ENCODE measurements at regions not wholly inside any gene's neighbourhood (a gene's known extent, or its start where the extent isn't known, plus 50 kb on each side); places are given as distances from the start of the nearest gene placed in this dataset.

DNA sequence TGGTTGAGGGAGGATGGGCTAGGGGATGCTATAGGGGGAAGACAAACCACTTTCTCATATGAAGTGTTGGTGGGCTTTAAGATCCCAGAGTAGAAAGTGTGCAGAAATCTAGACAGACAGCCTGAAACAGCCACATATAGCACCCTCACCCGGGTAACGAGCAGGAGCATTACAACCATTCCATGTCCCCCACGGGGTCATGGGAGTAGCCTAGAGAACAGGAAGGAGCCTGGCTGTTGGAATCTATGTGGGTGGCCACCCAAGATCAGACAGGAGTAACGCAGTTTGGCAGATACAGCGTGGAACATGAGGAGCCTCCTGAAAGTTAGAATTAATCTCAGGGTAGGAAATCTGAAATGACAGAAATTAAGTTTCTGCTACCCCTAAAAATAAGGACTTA is 146.1 kb upstream of the RAI14 start:
- DNase-seq, result no peak

DNA sequence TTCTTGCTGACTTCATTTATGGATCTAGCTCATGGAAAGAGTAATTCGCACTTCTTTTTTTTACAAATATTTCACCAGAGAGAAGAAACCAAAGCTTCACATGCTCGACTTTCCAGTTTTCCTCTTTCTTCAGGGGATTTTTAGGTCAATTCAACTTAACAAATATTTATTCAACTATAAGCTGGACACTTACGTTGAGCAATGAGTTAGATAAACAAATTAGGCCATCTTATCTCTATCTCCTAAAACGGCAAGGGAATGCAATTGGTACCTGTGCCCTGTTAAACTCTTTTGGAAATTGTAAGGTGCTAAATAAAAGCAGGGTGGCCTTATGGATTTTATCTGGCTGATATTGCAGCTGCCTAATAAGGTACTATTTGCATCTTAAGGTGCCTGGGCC is 145.1 kb upstream of the RAI14 start:
- DNase-seq, result no peak

GRCh38 chr5:34511481-34511880 is 144.6 kb upstream of the RAI14 start:
- no peak for DNase-seq

DNA sequence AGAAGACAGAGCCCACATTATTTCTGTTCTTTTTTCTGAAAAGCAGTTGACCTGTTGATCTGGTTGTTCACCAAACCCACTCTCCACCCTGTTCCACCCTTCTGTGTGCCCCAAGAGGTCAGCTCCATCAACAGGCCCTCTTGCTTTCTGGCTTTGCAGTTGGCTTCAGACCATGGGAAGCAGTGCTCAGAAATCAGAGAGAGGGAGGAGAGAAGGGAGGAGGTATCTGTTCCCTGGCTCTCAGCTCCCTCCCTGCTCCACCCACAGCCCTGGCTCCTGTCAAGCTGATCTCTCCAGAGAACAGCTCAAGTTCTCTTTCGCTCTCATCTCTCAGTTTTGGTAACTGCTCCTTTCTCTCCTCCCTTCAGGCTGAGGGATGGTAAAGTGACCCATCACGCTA is 144.2 kb upstream of the RAI14 start:
- no peak for DNase-seq

DNA sequence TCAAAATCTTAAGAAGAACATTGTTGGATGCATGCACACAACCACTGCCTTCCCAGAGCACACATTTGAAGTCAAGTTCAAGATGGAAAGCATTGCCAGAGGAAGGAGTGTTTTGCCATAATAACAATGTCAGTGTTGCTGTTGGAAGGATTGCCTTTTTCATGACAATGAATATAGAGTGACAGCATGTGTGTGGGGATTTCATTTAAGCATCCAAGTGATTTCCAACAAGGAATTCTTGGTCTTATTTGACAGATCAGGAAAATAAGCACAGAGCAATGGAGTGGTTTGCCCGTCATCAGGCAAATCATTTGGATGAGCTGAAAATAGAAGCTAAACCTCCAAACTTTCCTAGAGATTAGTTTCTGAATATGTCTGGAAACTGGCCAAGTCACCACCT is 140.0 kb upstream of the RAI14 start:
- DNase-seq, result no peak

GRCh38 chr5:34516686-34517085 is 139.4 kb upstream of the RAI14 start:
- no peak for DNase-seq

DNA sequence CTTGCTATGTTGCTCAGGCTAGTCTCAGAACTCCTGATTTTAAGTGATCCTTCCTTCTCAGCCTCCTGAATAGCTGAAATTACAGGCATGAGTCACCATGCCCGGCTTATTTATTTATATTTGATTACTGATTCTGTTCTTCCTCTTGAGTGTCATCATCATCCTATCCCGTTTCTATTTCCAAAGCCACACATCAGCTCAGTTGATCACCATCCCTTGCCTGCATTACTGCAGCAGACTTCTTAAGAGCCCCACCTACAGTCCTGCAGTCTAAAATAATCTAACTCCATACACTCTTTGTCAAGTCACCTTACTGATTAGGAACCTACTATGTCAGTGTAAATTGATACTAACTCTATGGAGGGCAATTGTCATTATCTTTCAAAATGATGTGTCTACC is 138.9 kb upstream of the RAI14 start:
- peak; percentile 88 for DNase-seq

- peak; percentile 62 for DNase-seq
Observed at GRCh38 chr5:34519489-34520220, 136.5 kb upstream of the RAI14 start.

GRCh38 chr5:34521628-34522290 is 134.4 kb upstream of the RAI14 start:
- DNase-seq, result no peak

DNA sequence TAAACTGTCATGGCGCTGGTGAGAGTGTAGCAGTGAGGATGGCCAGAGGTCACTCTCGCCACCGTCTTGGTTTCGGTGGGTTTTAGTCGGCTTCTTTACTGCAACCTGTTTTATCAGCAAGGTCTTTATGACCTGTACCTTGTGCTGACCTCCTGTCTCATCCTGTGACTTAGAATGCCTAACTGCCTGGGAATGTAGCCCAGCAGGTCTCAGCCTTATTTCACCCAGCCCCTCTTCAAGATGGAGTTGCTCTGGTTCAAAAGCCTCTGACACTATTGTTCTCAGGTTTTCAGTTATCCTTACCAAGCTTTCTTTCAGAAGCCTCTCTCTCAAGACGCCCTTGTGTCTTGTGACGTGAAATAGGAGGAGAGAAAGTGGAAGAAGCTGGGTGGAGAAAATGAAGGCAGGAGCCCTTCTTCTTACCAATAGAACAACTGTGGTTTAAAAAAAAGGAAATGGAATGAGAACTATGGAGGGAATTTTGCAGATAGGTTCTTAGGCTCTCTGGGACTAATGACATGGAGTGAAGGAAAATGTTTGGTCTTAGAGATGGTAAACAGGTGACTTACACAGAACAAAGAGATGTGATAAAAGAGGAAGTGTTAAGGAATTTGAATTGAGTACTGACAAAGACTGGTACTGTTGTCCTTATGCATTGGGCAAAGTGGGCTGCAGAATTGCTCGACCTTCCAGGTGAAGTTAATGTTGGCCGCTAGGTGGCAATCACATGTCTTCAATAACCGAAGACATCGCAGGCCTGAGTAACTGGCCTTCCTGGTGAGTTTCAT is 133.3 kb upstream of the RAI14 start:
- peak; percentile 79 for DNase-seq

- no peak for DNase-seq
Observed at GRCh38 chr5:34523387-34523726, 132.8 kb upstream of the RAI14 start.

DNA sequence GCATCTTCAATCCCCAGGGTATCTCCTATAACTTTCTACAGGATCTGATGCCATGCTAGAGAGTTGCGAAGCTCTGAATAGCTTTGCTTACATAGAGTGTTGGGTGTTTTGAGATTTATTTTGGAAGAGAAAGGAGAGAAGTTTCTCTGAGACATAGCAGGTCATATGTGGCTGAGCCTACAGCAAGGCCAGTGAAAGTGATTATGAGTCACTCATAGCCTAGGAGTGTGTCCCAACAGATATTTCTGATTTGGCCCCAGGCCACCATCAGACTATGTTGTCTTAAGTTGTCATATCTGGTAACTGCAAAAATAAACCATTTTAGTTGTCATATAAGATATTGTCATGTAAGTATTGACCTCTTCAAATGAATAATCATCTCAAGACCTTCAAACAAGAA is 132.0 kb upstream of the RAI14 start:
- DNase-seq, result peak; percentile 77

DNA sequence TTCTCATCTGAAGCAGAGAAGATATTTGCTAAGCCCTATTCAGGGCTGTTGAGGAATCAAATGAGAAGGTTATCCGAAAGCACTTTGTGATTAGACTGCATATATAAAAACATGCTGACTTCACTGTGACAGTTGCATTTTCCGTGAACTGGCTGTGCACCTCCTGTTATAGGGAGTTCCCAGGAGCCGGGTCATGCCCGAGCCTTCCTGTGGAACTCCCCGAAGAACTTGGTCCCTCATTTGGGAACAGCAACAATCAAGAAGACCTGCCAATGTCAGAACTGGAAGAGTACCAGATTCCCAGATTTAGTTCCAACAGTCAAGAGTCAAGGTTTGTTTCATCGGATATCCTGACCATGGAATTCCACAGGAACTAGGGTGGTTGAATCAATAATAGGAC is 130.4 kb upstream of the RAI14 start:
- no peak for DNase-seq

DNA sequence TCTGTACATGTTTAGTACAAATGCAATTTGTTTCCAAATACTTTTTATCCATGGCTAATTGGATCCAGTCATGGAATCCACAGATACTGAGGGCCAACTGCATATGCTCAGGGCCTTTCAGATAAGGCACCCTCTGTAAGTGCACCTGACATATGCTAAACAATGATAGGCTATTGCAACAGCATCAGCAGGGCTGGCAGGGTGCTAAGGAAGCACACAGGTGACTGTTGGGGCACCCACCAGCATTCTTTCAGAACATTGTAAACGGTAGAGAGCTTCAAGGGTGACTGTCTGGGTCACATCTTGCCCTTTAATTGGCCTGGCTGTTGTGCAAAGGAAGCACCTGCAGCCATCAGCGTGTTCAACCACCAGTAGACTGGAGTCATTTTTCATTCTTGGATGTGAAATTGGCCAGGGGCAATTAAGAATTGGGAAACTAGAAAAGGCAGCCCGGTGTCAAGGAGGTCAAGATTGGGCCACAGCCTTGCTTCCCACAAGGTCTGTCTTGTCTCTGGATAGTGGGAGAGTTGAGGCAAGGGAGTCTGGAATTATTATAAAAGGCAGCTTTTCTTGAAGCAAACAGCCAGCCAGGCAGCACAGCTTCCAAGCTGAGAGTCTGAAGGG is 129.3 kb upstream of the RAI14 start:
- no peak for DNase-seq

DNA sequence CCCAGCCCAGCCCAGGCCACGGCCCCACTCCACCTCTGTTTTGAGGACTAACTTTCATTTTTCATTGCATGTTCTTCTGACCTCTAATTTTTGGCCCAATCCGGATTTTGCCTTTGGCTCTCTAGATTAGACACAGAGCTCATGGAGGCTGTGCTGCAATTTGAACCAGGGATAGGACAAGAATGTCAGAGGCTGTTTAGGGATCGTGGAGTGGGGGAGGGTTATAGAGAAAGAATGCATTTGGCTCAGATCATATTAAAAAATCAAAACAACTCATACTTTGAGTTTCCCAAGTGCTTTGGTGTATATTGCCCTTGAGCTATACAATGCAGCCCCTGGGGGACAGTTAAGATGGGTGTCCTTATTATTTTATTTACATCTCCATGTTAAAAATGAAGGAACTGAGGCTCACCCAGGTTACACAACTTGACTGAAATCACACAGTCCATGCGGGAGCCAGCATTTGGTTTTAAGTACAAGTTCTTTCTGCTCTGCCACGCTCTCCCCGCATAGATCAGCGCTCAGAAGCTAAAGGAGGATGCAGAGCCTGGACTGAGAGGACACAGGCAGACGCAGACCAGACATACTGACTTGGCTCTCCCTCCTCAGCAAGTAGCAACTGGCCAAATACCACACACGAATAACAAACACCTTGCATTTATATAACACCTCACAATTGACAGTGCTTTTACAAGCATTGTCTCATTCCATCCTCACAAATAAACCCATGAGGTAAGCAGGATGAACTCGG is 126.4 kb upstream of the RAI14 start:
- no peak for DNase-seq

DNA sequence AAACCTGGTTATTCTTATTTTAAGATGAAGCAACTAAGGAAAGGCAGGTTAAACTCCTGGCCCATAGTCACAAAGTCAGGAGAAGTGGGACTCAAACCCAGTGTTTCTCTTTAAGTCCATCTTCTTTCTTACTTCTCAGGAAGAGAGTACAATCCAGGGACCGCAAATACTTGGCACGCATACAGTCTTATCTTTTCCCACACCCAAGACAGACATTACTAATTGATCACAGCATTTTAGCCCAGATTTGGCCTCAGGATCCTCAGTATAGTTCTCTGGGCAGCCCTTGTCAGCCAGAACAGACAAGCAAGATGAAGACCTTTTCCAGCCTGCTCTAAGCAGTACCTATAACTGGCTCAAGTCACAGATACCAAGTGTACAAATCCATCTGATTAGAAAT is 125.5 kb upstream of the RAI14 start:
- DNase-seq, result no peak

DNA sequence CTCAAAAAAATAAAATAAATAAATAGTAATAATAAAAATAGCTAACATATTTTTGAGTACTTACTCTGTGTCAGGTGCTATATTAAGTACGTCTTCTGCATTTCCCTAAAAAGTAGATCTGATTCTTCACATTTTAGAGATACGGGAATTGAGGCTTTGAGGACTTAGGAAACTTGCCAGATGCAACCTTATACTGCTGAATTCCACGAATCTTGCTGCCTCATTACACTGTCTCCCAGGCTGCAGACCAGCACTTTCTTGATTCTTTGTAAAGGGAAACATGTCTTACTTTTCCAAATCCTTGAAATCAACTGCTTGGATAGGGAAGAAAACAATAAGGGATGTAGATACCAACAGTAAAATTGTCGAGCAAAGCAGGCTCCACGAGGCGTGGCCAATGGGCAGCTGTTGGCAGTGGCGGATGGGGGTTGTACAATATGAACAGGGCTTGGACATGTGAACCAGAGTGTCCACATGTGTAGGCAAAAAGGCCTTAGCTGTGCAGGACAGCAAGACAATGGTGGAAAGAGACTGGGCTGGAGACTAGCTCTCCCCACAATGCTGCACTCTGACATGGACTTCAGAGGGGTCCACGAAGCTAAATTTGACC is 124.3 kb upstream of the RAI14 start:
- DNase-seq, result no peak

DNA sequence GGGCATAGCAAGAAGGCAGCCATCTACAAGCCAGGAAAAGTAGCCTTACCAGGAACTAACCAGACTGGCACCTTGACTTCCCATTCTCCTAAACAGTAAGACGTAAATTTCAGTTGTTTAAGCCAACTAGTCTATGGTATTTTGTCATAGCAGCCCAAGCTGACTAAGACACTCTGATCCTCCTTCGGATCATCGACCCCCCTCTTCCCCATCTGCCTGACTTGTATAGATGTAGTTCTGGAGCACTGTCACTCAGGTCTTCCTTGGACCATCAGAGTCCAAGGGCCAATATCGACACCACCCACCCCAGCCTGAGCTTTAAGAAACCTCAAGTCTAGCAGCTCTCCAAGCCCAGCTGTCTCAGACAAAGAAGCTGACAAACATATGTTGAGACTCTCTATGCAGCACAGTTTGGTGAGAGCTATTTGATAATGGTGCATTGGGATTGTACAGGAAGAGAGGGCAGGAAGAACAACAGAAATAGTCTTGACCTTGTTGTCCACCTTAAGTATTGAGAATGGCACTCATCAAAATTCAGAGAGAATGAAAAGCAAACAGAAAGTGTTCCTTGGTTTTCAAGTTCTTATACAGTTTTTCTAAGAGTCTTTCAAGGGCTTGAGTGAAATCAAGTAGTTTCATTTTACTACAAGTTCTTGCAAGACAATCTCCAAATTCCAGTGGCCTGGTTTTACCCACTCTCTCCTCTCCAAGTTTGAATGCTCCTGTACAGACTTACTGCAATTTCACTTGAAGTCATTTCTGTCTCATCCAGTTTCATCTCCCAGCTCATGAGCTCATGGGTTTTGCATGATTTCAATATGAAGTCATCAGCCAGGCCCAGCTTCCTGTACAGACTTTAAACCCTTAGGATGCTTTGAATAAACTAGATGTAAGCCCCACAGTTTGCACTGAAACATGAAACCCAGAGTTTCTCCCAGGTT is 122.3 kb upstream of the RAI14 start:
- DNase-seq, result peak; percentile 93

DNA sequence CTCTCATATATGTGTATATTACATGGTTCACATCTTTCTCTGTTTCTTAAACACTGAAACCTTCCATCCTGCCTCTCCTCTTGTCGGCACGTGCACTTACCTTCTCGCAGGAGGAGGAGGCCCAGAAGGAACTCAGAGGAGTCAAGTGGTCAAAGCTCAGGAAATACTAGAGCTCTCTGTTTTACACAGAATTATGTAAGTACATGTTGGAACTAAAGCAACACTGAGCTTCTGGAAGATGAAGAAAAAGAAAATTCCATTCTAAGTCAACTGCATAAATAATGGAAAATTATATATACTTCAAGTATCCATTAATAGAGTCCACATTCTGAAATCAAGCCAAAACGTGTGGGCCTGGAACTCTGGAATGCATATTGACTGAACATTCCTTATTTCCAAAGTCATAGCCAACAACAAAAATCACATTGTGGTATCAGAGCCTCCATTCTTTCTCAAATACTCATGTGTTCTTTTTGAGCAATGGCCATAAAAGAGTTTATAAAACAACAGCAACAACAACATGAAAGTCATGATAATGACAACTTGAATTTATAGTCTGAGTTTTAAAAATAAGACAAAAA is 121.5 kb upstream of the RAI14 start:
- DNase-seq, result peak; percentile 92

- DNase-seq, result no peak
Observed at GRCh38 chr5:34535433-34535832, 120.7 kb upstream of the RAI14 start.

Data from HCEC 1CT (cell line).